Right atrium auricular region (tissue), 2 donors: ENCODE measurements at regions not wholly inside any gene's neighbourhood (a gene's known extent, or its start where the extent isn't known, plus 50 kb on each side); places are given as distances from the start of the nearest gene placed in this dataset.

Experiments
- DNase-seq: peaks from one replicate; pipeline ENCODE4 v3.0.0-alpha.2; 2019; ENCODE audit warnings: low spot score
- H3K27ac ChIP-seq, 2 donors: fragments of 200-600 bp; sonication (generic); 1 replicate in 1 of 2; 2 replicates in 1 of 2; pipeline ENCODE4 v1.5.1; 2016 to 2019
- H3K27me3 ChIP-seq, 2 donors: fragments of 200-600 bp; sonication (generic); one replicate each; pipeline versions ENCODE4 v1.5.1 to v1.6.0; 2017 to 2019
- H3K36me3 ChIP-seq: fragments of 200-600 bp; sonication (generic); one replicate; pipeline ENCODE4 v1.5.1; 2016
- H3K4me1 ChIP-seq, 2 donors: fragments of 200-600 bp; sonication (generic); one replicate each; pipeline versions ENCODE4 v1.5.1 to v1.6.0; 2017 to 2019
- H3K4me3 ChIP-seq, 2 donors: fragments of 200-600 bp; sonication (generic); 1 replicate in 1 of 2; 2 replicates in 1 of 2; pipeline ENCODE4 v1.5.1; 2017 to 2019; ENCODE audit warnings: mild to moderate bottlenecking in 1 of 2, moderate library complexity in 1 of 2
- H3K9me3 ChIP-seq, 2 donors: fragments of 200-600 bp; sonication (generic); one replicate each; pipeline ENCODE4 v1.5.1; 2019
- CTCF ChIP-seq, 2 donors: fragments of 200-600 bp; sonication (generic); IDR thresholded peaks; one replicate each; pipeline ENCODE4 v1.5.1; 2019; ENCODE audit warnings: antibody characterized with exemption in 2 of 2

GRCh38 chr1:96922181-96922580 is 200.6 kb downstream of the PTBP2 start:
- no peak overlapping the region for H3K4me3 ChIP-seq
- H3K27ac ChIP-seq, result no peak overlapping the region
- no peaks in the 10 kb centered on the region for H3K36me3 ChIP-seq
- no peak for DNase-seq
- H3K4me1 ChIP-seq, result no peaks in the 10 kb centered on the region
- no peaks in the 10 kb centered on the region for H3K27me3 ChIP-seq
- H3K9me3 ChIP-seq, result peaks cover 0 to 24% of the 10 kb centered on the region in 2 donors
- TF ChIP-seq CTCF (IDR thresholded peaks at IDR 0.05), result no peak

- H3K4me1 ChIP-seq, result no peaks in the 10 kb centered on the region
- DNase-seq, result no peak
- H3K27ac ChIP-seq, result no peak overlapping the region
- TF ChIP-seq CTCF (IDR thresholded peaks at IDR 0.05), result no peak
- H3K4me3 ChIP-seq, result no peak overlapping the region
- H3K36me3 ChIP-seq, result no peaks in the 10 kb centered on the region
- H3K27me3 ChIP-seq, result no peaks in the 10 kb centered on the region
- H3K9me3 ChIP-seq, result peaks cover 0 to 24% of the 10 kb centered on the region in 2 donors
Measured at GRCh38 chr1:96923753-96924152, 202.2 kb downstream of the PTBP2 start.

DNA sequence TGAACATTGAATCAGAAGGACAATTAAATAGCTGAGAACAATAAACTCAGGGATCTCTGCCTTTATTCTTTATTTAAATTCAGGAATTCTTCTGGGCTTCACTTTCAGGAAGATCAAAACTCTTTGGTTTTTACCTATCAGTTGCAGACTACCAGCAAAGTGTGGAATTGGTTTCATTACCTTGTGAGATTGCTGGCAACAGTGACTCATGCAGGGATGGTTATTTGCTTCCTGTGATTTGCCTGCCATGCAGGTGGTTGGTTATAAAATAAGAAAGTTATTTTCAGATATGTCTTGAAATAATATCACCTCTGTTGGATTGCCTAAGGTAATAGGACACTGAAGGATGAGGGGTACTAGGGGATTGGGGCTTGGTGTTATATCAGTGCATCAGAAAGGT is 204.6 kb downstream of the PTBP2 start:
- H3K27ac ChIP-seq, result no peak overlapping the region
- H3K36me3 ChIP-seq, result no peaks in the 10 kb centered on the region
- no peaks in the 10 kb centered on the region for H3K27me3 ChIP-seq
- no peak for TF ChIP-seq CTCF (IDR thresholded peaks at IDR 0.05)
- peaks cover 0 to 24% of the 10 kb centered on the region in 2 donors for H3K9me3 ChIP-seq
- DNase-seq, result no peak
- H3K4me1 ChIP-seq, result no peaks in the 10 kb centered on the region
- no peak overlapping the region for H3K4me3 ChIP-seq

DNA sequence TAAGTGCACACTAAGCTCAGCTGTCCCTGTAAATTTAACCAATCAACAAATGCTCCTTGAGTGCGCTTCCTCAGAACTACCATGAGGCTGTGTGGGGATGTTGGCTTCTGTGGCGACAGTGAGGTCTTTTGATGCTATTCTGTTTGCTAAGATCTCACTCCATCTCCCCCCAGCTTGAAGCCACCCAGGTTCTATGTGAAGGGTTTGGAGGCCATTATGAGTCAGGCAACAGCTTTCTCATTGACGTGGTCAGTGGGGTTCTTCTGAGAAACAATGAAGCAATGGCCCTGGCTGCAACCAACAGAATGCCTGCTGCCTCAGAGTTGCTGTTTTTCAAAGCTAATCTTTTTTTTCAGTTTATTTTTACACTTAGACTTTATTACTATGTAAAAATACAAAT is 205.5 kb downstream of the PTBP2 start:
- Histone ChIP-seq H3K4me1 (no peaks in the 10 kb centered on the region), H3K9me3 (peaks cover 0 to 24% of the 10 kb centered on the region in 2 donors), H3K36me3 (no peaks in the 10 kb centered on the region), H3K27ac (no peak overlapping the region), H3K27me3 (no peaks in the 10 kb centered on the region), H3K4me3 (no peak overlapping the region)
- no peak for TF ChIP-seq CTCF (IDR thresholded peaks at IDR 0.05)
- DNase-seq, result no peak

- no peak for TF ChIP-seq CTCF (IDR thresholded peaks at IDR 0.05)
- Histone ChIP-seq H3K36me3 (no peaks in the 10 kb centered on the region), H3K4me1 (no peaks in the 10 kb centered on the region), H3K9me3 (no peaks in the 10 kb centered on the region), H3K27me3 (no peaks in the 10 kb centered on the region), H3K4me3 (no peak overlapping the region), H3K27ac (no peak overlapping the region)
- DNase-seq, result no peak
Measured at GRCh38 chr1:96931136-96931535, 209.6 kb downstream of the PTBP2 start.

DNA sequence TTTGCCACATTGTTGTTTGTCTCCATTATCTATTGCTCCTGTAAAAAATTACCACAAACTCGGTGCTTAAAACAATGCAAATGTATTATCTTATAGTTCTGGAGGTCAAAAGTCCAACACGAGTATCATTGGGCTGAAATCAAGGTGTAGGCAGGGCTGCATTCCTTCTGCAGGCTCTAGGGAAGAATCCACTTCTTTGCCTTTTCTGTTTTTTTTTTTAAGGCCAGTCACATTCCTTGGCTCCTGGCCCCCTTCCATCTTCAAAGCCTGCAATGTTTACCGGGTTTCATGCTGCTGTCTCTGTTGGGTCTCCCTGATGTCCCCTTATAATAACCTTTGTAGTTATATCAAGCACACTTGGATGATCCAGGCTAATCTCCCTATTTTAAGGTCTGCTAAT is 212.7 kb downstream of the PTBP2 start:
- H3K27ac ChIP-seq, result no peak overlapping the region
- no peak for DNase-seq
- TF ChIP-seq CTCF (IDR thresholded peaks at IDR 0.05), result no peak
- no peak overlapping the region for H3K4me3 ChIP-seq
- no peaks in the 10 kb centered on the region for H3K27me3 ChIP-seq
- no peaks in the 10 kb centered on the region for H3K36me3 ChIP-seq
- H3K9me3 ChIP-seq, result no peaks in the 10 kb centered on the region
- H3K4me1 ChIP-seq, result no peaks in the 10 kb centered on the region
